GM23248 (cell line): ENCODE measurements at regions not wholly inside any gene's neighbourhood (a gene's known extent, or its start where the extent isn't known, plus 50 kb on each side); places are given as distances from the start of the nearest gene placed in this dataset.

Experiments used
- DNase-seq: peaks from one replicate; pipeline ENCODE4 v3.0.0-alpha.2; 2015
- H2AFZ ChIP-seq: fragments of 200-600 bp; sonication (generic); 2 replicates; pipeline ENCODE4 v1.6.1; 2016; ENCODE audit warnings: antibody characterized with exemption
- H3F3A ChIP-seq: fragments of 200-600 bp; sonication (generic); 2 replicates; pipeline ENCODE4 v1.6.1; 2016; ENCODE audit warnings: mild to moderate bottlenecking, antibody characterized with exemption, mixed run types; ENCODE audit not compliant: insufficient read depth
- H3K27ac ChIP-seq: fragments of 200-600 bp; sonication (generic); 2 replicates; pipeline ENCODE4 v1.5.1; 2016; ENCODE audit warnings: mild to moderate bottlenecking
- H3K27me3 ChIP-seq: fragments of 200-600 bp; sonication (generic); replicated peaks from 2 replicates; pipeline ENCODE4 v1.6.1; 2016; ENCODE audit warnings: mild to moderate bottlenecking; ENCODE audit not compliant: insufficient read depth
- H3K36me3 ChIP-seq: fragments of 200-600 bp; sonication (generic); 2 replicates; pipeline ENCODE4 v1.6.1; 2016; ENCODE audit warnings: low read depth, mild to moderate bottlenecking
- H3K4me1 ChIP-seq: fragments of 200-600 bp; sonication (generic); 2 replicates; pipeline ENCODE4 v1.6.1; 2016; ENCODE audit warnings: mild to moderate bottlenecking; ENCODE audit not compliant: insufficient read depth
- H3K4me2 ChIP-seq: fragments of 200-600 bp; sonication (generic); one replicate; pipeline ENCODE4 v1.6.1; 2016; ENCODE audit warnings: mild to moderate bottlenecking; ENCODE audit not compliant: unreplicated experiment
- H3K4me3 ChIP-seq: fragments of 200-600 bp; sonication (generic); 2 replicates; pipeline ENCODE4 v1.5.1; 2016; ENCODE audit warnings: mild to moderate bottlenecking
- H3K79me2 ChIP-seq: fragments of 200-600 bp; sonication (generic); 2 replicates; pipeline ENCODE4 v1.6.1; 2016; ENCODE audit warnings: mild to moderate bottlenecking; ENCODE audit not compliant: insufficient read depth
- H3K9ac ChIP-seq: fragments of 200-600 bp; sonication (generic); 2 replicates; pipeline ENCODE4 v1.6.1; 2016; ENCODE audit warnings: mild to moderate bottlenecking
- H3K9me2 ChIP-seq: fragments of 200-600 bp; sonication (generic); 2 replicates; pipeline ENCODE4 v1.6.1; 2016; ENCODE audit warnings: mixed run types, mild to moderate bottlenecking, moderate library complexity; ENCODE audit not compliant: insufficient read depth
- H3K9me3 ChIP-seq: fragments of 200-600 bp; sonication (generic); one replicate; pipeline ENCODE4 v1.6.1; 2017; ENCODE audit warnings: low read depth
- H4K20me1 ChIP-seq: fragments of 200-600 bp; sonication (generic); 2 replicates; pipeline ENCODE4 v1.6.0; 2016; ENCODE audit not compliant: insufficient read depth
- EZH2 ChIP-seq: fragments of 200-600 bp; sonication (generic); IDR thresholded peaks from 2 replicates; pipeline ENCODE4 v1.6.1; 2018; ENCODE audit warnings: antibody characterized with exemption, mild to moderate bottlenecking; ENCODE audit not compliant: insufficient read depth, poor library complexity, severe bottlenecking
- EZH2phosphoT487 ChIP-seq: fragments of 200-600 bp; sonication (generic); IDR thresholded peaks from 2 replicates; pipeline ENCODE4 v1.6.1; 2018; ENCODE audit warnings: antibody characterized with exemption, moderate library complexity, mild to moderate bottlenecking, low read depth; ENCODE audit not compliant: insufficient read depth
- WGBS, 2 experiments: methylation state at CpG; one replicate each; pipeline ENCODE4 v1.1.6; 2015 to 2017; ENCODE audit warnings: low lambda C conversion rate in 2 of 2, low coverage in 1 of 2; ENCODE audit errors: missing lambda C conversion rate in 2 of 2; 5-methylcytosine and 5-hydroxymethylcytosine counted together
- in situ Hi-C: fragments of 300-500 bp; cut with MboI; formaldehyde crosslinking; loops from 2 replicates; pipeline ENCODE4 v1.15.0; 2020

GRCh38 chr14:39621678-39622077, 189.4 kb upstream of the FBXO33 start:
- in situ Hi-C loops: no loop called here
- H3K4me3 ChIP-seq: no peak overlapping the region
- no peaks in the 10 kb centered on the region for H3K4me1 ChIP-seq
- no peak for TF ChIP-seq EZH2
- no peak for TF ChIP-seq EZH2phosphoT487
- H3K9me2 ChIP-seq: no peaks in the 10 kb centered on the region
- WGBS, 2 experiments: 19 to 20% methylated on average over 1 of the region's 1 CpG
- H4K20me1 ChIP-seq: no peaks in the 10 kb centered on the region
- no peak overlapping the region for H3K9ac ChIP-seq
- no peaks in the 10 kb centered on the region for H3F3A ChIP-seq
- H3K79me2 ChIP-seq: no peaks in the 10 kb centered on the region
- no peak overlapping the region for H3K27ac ChIP-seq
- H3K36me3 ChIP-seq: no peaks in the 10 kb centered on the region
- H2AFZ ChIP-seq: no peak overlapping the region
- no peak overlapping the region for H3K4me2 ChIP-seq
- H3K9me3 ChIP-seq: no peaks in the 10 kb centered on the region
- H3K27me3 ChIP-seq: no peaks in the 10 kb centered on the region
- DNase-seq: no peak

GRCh38 chr14:39621223-39621622, 189.0 kb upstream of the FBXO33 start:
- H3K4me1 ChIP-seq: no peaks in the 10 kb centered on the region
- H3K79me2 ChIP-seq: no peaks in the 10 kb centered on the region
- H3K36me3 ChIP-seq: no peaks in the 10 kb centered on the region
- in situ Hi-C loops: no loop called here
- no peak for DNase-seq
- TF ChIP-seq EZH2phosphoT487 (no peak), EZH2 (no peak)
- no peak overlapping the region for H3K4me3 ChIP-seq
- no peak overlapping the region for H3K4me2 ChIP-seq
- H2AFZ ChIP-seq: no peak overlapping the region
- H3K27me3 ChIP-seq: no peaks in the 10 kb centered on the region
- no peak overlapping the region for H3K27ac ChIP-seq
- 14 to 20% methylated on average over 2 of the region's 2 CpGs for WGBS, 2 experiments
- no peak overlapping the region for H3K9ac ChIP-seq
- no peaks in the 10 kb centered on the region for H3K9me2 ChIP-seq
- H4K20me1 ChIP-seq: no peaks in the 10 kb centered on the region
- H3K9me3 ChIP-seq: no peaks in the 10 kb centered on the region
- H3F3A ChIP-seq: no peaks in the 10 kb centered on the region

GRCh38 chr14:39617537-39617936, 185.3 kb upstream of the FBXO33 start:
- Histone ChIP-seq H3K4me2 (no peak overlapping the region), H3K9me2 (no peaks in the 10 kb centered on the region), H3K36me3 (no peaks in the 10 kb centered on the region), H3K27ac (no peak overlapping the region), H2AFZ (no peak overlapping the region), H3K4me1 (no peaks in the 10 kb centered on the region), H3K4me3 (no peak overlapping the region), H4K20me1 (no peaks in the 10 kb centered on the region), H3K79me2 (no peaks in the 10 kb centered on the region), H3K27me3 (no peaks in the 10 kb centered on the region), H3K9ac (no peak overlapping the region), H3K9me3 (no peaks in the 10 kb centered on the region), H3F3A (no peaks in the 10 kb centered on the region)
- in situ Hi-C loops: no loop called here
- DNase-seq: no peak
- WGBS, 2 experiments: 47 to 67% methylated on average over 1 of the region's 1 CpG
- no peak for TF ChIP-seq EZH2phosphoT487
- TF ChIP-seq EZH2: no peak

GRCh38 chr14:39615352-39615751, 183.1 kb upstream of the FBXO33 start:
- Histone ChIP-seq H3K36me3 (no peaks in the 10 kb centered on the region), H3K4me2 (no peak overlapping the region), H3K27ac (no peak overlapping the region), H4K20me1 (no peaks in the 10 kb centered on the region), H3K9me2 (no peaks in the 10 kb centered on the region), H3K9me3 (no peaks in the 10 kb centered on the region), H3K27me3 (no peaks in the 10 kb centered on the region), H3F3A (no peaks in the 10 kb centered on the region), H2AFZ (no peak overlapping the region), H3K9ac (no peak overlapping the region), H3K4me1 (no peaks in the 10 kb centered on the region), H3K79me2 (no peaks in the 10 kb centered on the region), H3K4me3 (no peak overlapping the region)
- 15 to 17% methylated on average over 2 of the region's 2 CpGs for WGBS, 2 experiments
- TF ChIP-seq EZH2: no peak
- no peak for TF ChIP-seq EZH2phosphoT487
- no peak for DNase-seq
- in situ Hi-C loops: no loop called here

GRCh38 chr14:39614297-39614923, 182.2 kb upstream of the FBXO33 start:
- in situ Hi-C loops: no loop called here
- no peaks in the 10 kb centered on the region for H3K27me3 ChIP-seq
- no peak overlapping the region for H2AFZ ChIP-seq
- WGBS, 2 experiments: 50 to 56% methylated on average over 3 of the region's 3 CpGs
- H3K9me2 ChIP-seq: no peaks in the 10 kb centered on the region
- DNase-seq: no peak
- TF ChIP-seq EZH2 (no peak), EZH2phosphoT487 (no peak)
- H3F3A ChIP-seq: no peaks in the 10 kb centered on the region
- no peaks in the 10 kb centered on the region for H3K36me3 ChIP-seq
- H3K79me2 ChIP-seq: no peaks in the 10 kb centered on the region
- H3K4me2 ChIP-seq: no peak overlapping the region
- H3K9ac ChIP-seq: no peak overlapping the region
- no peaks in the 10 kb centered on the region for H4K20me1 ChIP-seq
- no peak overlapping the region for H3K27ac ChIP-seq
- no peaks in the 10 kb centered on the region for H3K9me3 ChIP-seq
- no peaks in the 10 kb centered on the region for H3K4me1 ChIP-seq
- H3K4me3 ChIP-seq: no peak overlapping the region
